SW 1271 (cell line): ENCODE measurements at regions not wholly inside any gene's neighbourhood (a gene's known extent, or its start where the extent isn't known, plus 50 kb on each side); places are given as distances from the start of the nearest gene placed in this dataset.
A peak's percentile ranks its signal among the peaks of the same experiment; 100 is the strongest.
"Not testable (repeated sequence)": the region's sequence is repeated elsewhere in the genome, so short reads cannot be mapped to it uniquely, and the experiment has no call there.

Experiments used
- DNase-seq, 2 experiments: peaks; one replicate each; lab custom pipeline; 2025; lab: John Stamatoyannopoulos, UW

GRCh38 chr3:33919312-33920120, 121.1 kb downstream of the PDCD6IP start:
- no peak for DNase-seq

- DNase-seq: no peak
Observed at GRCh38 chr3:33920511-33920910, 122.1 kb downstream of the PDCD6IP start.

- no peak for DNase-seq
Observed at GRCh38 chr3:33921608-33922007, 123.2 kb downstream of the PDCD6IP start.

GRCh38 chr3:33926998-33927605, 128.7 kb downstream of the PDCD6IP start:
- no peak for DNase-seq

- no peak for DNase-seq
Observed at GRCh38 chr3:33929813-33930212, 131.4 kb downstream of the PDCD6IP start.

- no peak for DNase-seq
Observed at GRCh38 chr3:33931512-33931911, 133.1 kb downstream of the PDCD6IP start.

GRCh38 chr3:33932010-33932764, 133.8 kb downstream of the PDCD6IP start:
- DNase-seq: no peak

GRCh38 chr3:33936171-33936920, 137.9 kb downstream of the PDCD6IP start:
- DNase-seq: no peak

- DNase-seq: no peak
Observed at GRCh38 chr3:33936921-33937525, 138.6 kb downstream of the PDCD6IP start.

- DNase-seq: no peak
Observed at GRCh38 chr3:33937628-33938027, 139.2 kb downstream of the PDCD6IP start.

- no peak for DNase-seq
Observed at GRCh38 chr3:33940149-33940548, 141.7 kb downstream of the PDCD6IP start.

- no peak for DNase-seq
Observed at GRCh38 chr3:33940736-33941135, 142.3 kb downstream of the PDCD6IP start.

- no peak for DNase-seq
Observed at GRCh38 chr3:33941804-33942203, 143.4 kb downstream of the PDCD6IP start.

GRCh38 chr3:33942483-33943150, 144.2 kb downstream of the PDCD6IP start:
- peak in 1 of 2 experiments; percentile 12 for DNase-seq

- DNase-seq: no peak
Observed at GRCh38 chr3:33943277-33943676, 144.8 kb downstream of the PDCD6IP start.

GRCh38 chr3:33946612-33947011, 148.2 kb downstream of the PDCD6IP start:
- DNase-seq: not testable (repeated sequence)

- DNase-seq: no peak
Observed at GRCh38 chr3:33947272-33948195, 149.1 kb downstream of the PDCD6IP start.

GRCh38 chr3:33949074-33949473, 150.6 kb downstream of the PDCD6IP start:
- DNase-seq: no peak

GRCh38 chr3:33954956-33955355, 156.5 kb downstream of the PDCD6IP start:
- DNase-seq: no peak

- no peak for DNase-seq
Observed at GRCh38 chr3:33956206-33956605, 157.8 kb downstream of the PDCD6IP start.
